DOHH2 (cell line): ENCODE measurements at regions not wholly inside any gene's neighbourhood (a gene's known extent, or its start where the extent isn't known, plus 50 kb on each side); places are given as distances from the start of the nearest gene placed in this dataset.
"Not testable (repeated sequence)": the region's sequence is repeated elsewhere in the genome, so short reads cannot be mapped to it uniquely, and the experiment has no call there.

Experiments
- EZH2phosphoT487 ChIP-seq: fragments of 200-600 bp; sonication (generic); IDR thresholded peaks from 2 replicates; pipeline ENCODE4 v1.6.1; 2017; ENCODE audit warnings: borderline replicate concordance, mild to moderate bottlenecking, antibody characterized with exemption, low read length, moderate library complexity, mixed read lengths
- TF ChIP-seq, protein P1 (sequence below): fragments of 200-600 bp; sonication (generic); IDR thresholded peaks from one replicate; pipeline ENCODE4 v1.5.1; 2014; ENCODE audit warnings: antibody characterized with exemption, mild to moderate bottlenecking, low read depth, low read length; ENCODE audit not compliant: poor library complexity, severe bottlenecking

GRCh38 chr7:65081669-65082055 is 75.2 kb upstream of the ERV3-1 start:
- TF ChIP-seq, protein P1, sequence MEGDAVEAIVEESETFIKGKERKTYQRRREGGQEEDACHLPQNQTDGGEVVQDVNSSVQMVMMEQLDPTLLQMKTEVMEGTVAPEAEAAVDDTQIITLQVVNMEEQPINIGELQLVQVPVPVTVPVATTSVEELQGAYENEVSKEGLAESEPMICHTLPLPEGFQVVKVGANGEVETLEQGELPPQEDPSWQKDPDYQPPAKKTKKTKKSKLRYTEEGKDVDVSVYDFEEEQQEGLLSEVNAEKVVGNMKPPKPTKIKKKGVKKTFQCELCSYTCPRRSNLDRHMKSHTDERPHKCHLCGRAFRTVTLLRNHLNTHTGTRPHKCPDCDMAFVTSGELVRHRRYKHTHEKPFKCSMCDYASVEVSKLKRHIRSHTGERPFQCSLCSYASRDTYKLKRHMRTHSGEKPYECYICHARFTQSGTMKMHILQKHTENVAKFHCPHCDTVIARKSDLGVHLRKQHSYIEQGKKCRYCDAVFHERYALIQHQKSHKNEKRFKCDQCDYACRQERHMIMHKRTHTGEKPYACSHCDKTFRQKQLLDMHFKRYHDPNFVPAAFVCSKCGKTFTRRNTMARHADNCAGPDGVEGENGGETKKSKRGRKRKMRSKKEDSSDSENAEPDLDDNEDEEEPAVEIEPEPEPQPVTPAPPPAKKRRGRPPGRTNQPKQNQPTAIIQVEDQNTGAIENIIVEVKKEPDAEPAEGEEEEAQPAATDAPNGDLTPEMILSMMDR = not testable (repeated sequence)
- not testable (repeated sequence) for TF ChIP-seq EZH2phosphoT487
